ENCODE measurements at regions not wholly inside any gene's neighbourhood (a gene's known extent, or its start where the extent isn't known, plus 50 kb on each side); places are given as distances from the start of the nearest gene placed in this dataset.
"Not testable (repeated sequence)": the region's sequence is repeated elsewhere in the genome, so short reads cannot be mapped to it uniquely, and the experiment has no call there.

- no peak for DNase-seq (ENCODE audit: low read depth in 2 of 2)
Measured at GRCh38 chr6:26260725-26261490, 104.1 kb upstream of the BTN3A2 start.

- DNase-seq (ENCODE audit: low read depth in 2 of 2), result no peak
Measured at GRCh38 chr6:26264547-26264946, 100.5 kb upstream of the BTN3A2 start.

GRCh38 chr6:26267083-26267589 lies 97.9 kb upstream of the BTN3A2 start:
- no peak for DNase-seq (ENCODE audit: low read depth in 2 of 2)

DNA sequence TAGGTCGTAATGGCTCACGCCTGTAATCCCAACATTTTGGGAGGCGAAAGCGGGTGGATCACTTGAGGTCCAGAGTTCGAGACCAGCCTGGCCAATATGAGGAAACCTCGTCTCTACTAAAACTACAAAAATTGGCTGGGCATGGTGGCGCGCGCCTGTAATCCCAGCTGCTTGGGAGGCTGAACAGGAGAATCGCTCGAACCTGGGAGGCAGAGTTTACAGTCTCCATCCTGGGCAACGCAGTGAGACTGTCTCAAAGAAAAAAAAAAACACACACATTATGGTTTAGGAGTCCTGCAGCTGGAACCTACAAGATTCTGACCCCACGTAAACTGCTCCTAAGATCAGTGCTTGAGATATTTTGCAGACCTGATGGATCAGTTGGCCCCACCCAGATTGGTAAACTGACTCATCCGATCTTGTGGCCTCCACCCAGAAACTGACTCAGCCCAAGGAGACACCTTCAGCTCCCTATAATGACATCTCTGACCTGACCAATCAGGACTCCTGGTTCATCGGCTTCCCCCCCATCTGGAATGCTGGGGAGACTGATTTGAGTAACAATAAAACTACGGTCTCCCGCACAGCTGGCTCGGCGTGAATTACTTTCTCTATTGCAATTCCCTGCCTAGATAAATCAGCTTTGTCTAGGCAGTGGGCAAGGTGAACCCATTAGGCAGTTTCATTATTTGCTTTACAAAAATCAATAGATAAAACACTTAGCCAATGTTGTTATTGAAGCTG lies 96.2 kb upstream of the BTN3A2 start:
- no peak for DNase-seq (ENCODE audit: low read depth in 2 of 2)

DNA sequence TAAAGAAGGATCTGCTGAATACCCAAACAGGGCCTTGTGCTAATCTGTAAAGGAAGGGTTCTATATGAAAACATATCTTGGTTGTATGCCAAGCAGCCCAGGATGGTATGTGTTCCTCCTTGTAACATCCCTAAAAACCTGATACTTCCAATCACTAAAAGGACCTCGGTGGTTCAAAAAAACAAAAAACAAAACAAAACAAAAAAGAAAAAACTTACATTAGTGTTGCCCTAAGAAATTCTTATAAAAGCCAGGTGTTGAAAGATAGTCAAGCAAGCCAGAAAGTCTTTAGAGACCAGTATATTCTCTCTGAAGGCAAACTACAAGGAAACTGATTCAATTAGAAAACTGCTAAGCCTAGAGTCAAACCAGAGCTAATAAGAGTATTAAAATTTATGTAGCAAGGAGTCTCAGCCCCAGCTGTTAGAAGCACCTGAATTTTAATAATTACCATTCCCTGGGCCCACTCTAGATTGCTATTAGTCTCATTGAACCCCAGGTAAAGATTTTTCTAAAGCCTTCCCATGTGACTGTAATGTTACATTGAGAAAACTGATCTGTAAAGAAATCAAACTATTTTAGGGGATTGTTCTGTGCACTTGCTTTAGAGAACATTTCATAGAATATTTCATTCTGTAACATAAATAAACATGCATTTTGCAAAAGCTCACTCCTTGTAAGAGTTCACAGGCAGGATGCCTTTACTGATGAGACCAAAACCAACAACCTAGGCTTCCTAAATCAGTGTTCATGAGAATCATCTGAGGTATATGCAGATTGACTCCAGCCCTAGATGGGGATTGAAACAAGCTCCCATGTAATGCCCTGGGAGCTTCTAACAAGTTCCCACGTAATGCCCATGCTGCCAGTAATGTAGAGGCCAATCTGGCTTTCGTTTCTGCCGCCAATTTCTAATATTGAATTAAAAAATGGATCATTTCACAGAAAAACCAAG lies 95.2 kb upstream of the BTN3A2 start:
- DNase-seq (ENCODE audit: low read depth in 2 of 2), result no peak

- no peak for DNase-seq (ENCODE audit: low read depth in 2 of 2)
Measured at GRCh38 chr6:26270486-26270861, 94.5 kb upstream of the BTN3A2 start.

DNA sequence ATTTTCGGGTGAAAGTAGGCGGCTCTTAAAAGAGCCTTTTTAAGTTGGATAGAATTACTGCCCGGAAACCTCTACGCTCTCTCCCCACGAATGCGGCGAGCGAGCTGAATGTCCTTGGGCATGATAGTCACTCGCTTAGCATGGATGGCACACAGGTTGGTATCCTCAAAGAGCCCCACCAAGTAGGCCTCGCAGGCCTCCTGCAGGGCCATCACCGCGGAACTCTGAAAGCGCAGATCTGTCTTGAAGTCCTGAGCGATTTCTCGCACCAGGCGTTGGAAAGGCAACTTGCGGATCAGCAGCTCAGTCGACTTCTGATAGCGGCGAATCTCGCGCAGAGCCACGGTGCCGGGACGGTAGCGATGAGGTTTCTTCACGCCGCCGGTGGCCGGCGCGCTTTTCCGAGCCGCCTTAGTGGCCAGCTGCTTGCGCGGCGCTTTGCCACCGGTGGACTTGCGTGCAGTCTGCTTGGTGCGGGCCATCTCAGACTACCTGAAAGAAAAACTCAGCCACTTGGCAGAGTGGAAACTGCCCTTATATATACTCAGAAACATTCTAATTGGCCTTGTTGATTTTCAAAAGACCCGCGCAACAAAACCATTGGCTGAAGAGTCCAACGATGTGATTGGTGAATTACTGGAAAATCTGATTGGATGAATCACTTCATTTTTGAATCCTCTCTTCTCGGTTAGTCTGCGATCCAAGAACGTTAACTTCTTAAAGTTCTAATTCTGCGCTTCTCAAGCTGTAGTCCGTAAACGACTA lies 93.9 kb upstream of the BTN3A2 start:
- DNase-seq (ENCODE audit: low read depth in 2 of 2), result peak; percentile 55 to 73

DNA sequence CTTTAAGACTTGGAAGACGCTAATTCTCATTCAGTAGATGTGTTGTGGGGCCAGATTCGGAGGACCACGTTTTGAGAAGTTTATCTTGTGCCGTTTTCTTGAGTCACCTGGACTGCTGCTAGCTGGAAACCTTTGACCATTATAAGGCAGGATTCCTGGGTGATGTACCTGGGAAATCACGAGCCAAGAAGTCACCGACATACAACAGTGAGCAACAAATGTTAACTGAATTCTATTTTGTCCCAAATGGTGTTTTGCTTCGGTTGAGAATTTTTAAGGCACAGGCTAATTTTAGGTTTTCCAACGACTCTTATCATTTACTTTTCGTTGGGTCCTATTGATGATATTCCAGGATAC lies 93.4 kb upstream of the BTN3A2 start:
- DNase-seq (ENCODE audit: low read depth in 2 of 2), result no peak

- peak in 1 of 2 donors; percentile 14 for DNase-seq (ENCODE audit: low read depth in 2 of 2)
Measured at GRCh38 chr6:26272171-26272637, 92.8 kb upstream of the BTN3A2 start.

- DNase-seq (ENCODE audit: low read depth in 2 of 2), result no peak
Measured at GRCh38 chr6:26273673-26274588, 91.1 kb upstream of the BTN3A2 start.

DNA sequence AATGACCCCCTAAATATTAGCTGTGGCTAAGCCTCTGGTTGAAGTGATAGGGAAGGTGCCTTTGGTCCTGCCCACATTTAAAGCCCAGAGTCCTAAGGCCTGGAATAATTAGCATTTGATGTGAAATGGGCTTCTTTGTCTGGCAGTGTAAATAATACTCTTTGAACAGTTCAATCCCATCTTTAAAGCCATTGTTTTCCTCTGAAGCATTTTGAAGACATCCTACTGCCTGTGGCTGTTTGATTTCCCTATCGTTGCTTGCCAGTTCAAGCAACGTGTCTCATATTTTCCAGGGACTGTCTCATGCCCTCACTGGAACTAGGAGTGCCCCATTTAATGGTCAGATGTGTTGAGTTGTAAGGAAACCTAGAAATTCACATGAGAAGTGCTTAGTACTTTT lies 89.3 kb upstream of the BTN3A2 start:
- DNase-seq (ENCODE audit: low read depth in 2 of 2), result no peak

DNA sequence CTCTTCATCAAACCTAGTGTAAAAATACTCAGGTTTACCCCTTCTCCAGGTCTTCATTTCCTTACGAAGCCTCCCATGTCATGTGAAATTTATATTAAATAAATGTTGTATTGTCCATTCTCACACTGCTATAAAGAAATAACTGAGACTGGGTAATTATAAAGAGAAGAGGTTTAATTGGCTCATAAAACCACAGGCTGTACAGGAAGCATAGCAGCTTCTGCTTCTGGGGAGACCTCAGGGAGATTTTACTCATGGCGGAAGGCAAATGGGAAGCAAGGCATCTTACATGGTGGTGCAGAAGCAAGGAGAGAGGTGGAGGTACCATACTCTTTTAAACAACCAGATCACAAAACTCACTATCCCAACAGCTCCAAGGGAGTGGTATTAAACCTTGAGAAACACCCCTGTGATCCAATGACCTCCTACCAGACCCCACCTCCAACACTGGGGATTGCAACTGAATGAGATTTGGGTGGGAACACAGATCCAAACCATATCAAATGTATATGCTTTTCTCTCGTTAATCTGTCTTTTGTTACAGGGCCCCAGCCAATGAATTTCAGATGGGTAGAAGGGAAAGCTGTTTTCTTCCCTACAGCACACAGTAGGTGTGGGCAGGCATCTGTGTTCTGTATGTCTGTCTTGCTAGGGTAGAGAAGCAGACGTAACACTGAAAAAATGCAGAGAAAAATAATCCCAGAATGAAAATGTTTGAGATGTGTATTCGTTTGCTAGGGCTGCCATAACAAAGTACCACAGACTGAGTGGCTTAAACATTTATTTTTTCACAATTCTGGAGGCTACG lies 88.0 kb upstream of the BTN3A2 start:
- DNase-seq (ENCODE audit: low read depth in 2 of 2), result no peak

- no peak for DNase-seq (ENCODE audit: low read depth in 2 of 2)
Measured at GRCh38 chr6:26278536-26278935, 86.5 kb upstream of the BTN3A2 start.

DNA sequence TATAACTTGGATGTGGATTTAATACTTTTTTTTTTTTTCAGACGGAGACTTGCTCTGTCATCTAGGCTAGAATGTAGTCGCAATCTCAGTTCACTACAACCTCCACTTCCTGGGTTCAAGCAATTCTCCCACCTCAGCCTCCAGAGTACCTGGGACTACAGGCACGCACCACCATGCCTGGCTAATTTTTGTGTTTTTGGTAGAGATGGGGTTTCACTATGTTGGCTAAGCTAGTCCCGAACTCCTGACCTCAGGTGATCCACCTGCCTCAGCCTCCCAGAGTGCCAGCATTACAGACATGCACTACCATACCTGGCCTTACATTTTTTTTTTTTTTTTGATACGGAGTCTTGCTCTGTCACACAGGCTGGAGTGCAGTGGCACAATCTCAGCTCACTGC lies 85.6 kb upstream of the BTN3A2 start:
- DNase-seq (ENCODE audit: low read depth in 2 of 2), result not testable (repeated sequence)

DNA sequence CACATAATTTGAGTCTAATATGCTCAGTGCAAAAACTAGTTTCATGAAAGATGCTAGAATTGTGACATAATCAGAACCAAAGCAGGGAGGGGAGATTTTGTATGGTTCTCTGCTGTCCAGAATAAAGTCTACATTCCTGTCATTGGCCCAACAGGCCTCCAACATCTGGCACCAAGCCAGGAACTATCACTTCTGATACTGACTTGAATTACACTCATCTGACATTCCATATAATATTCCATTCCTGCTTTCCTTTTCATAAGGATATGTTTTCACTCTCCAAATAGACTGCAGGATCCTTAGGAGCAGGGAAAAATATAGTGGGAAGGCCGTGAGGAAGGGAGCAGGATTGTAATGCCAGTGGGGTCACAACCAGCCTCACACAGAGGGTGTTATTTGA lies 84.6 kb upstream of the BTN3A2 start:
- DNase-seq (ENCODE audit: low read depth in 2 of 2), result no peak

GRCh38 chr6:26284537-26285142 lies 80.4 kb upstream of the BTN3A2 start:
- DNase-seq (ENCODE audit: low read depth in 2 of 2), result peak in 1 of 2 donors; percentile 31

DNA sequence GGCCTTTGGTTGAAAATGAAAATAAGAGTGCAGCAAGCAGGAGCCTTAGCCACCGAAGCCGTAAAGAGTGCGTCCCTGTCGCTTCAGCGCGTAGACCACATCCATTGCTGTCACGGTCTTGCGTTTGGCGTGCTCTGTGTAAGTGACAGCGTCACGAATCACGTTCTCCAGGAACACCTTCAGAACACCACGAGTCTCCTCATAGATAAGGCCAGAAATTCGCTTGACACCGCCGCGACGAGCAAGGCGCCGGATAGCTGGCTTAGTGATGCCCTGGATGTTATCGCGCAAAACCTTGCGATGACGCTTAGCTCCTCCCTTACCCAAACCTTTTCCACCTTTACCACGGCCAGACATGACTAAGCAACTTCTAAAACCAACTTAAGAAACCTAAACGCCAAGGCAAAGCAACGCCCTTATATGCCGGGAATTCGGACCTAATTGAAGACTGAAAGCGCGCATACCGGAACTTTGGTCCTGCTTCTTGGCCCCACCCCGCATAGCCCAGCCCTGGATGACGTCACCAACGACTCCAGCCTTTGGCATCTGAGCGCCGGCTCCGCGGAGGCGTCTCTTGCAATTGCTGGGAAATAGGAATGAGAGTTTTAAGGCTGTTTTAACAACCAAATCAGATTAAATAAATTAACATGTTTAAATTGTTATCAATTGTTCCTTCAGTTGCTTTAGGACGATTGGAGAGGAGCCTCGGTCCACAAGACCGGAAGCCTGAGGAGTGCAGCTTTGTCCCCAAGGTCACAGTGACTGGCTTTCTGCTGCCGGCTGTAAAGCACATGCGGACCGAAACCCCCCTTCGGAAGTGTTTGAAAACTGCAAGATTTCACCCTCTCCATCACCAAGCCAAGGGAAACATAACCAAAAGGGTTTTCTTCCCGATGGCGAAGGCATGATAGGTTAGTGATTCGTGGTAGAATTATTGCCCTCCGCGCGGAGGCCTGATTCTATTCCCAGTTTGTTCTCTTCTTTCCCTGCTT lies 79.6 kb upstream of the BTN3A2 start:
- DNase-seq (ENCODE audit: low read depth in 2 of 2), result peak; percentile 85 to 88
